IMR-90 (cell line): ENCODE measurements at regions not wholly inside any gene's neighbourhood (a gene's known extent, or its start where the extent isn't known, plus 50 kb on each side); places are given as distances from the start of the nearest gene placed in this dataset.

Experiments
- ATAC-seq: fragments of 200-7000 bp; cut with Tn5 transposase; 2 replicates; pipeline ENCODE4 v1.9.1; 2020; ENCODE audit warnings: low read depth, mild to moderate bottlenecking, moderate library complexity
- BruUV-seq: library from RNA; stranded (reverse); fragments of 400-500 nt; replicated peaks from 2 replicates; lab custom pipeline; 2021; lab: Mats Ljungman, UMichigan
- CTCF ChIA-PET: fragments of 300-600 bp; formaldehyde crosslinking; extraction: SDS; loops from one replicate; lab custom pipeline; 2021; ENCODE audit warnings: antibody characterized with exemption; lab: Yijun Ruan, JAX
- POLR2A ChIA-PET: fragments of 300-600 bp; sonication (Branson Sonifier 250); formaldehyde crosslinking; loops from one replicate; lab custom pipeline; 2022; ENCODE audit warnings: antibody characterized with exemption; ENCODE audit not compliant: unreplicated experiment; lab: Charles Lee
- DNase-seq: peaks from one replicate; pipeline ENCODE4 v3.0.0; 2013
- H2AFZ ChIP-seq: replicated peaks from 2 replicates; pipeline ENCODE3; 2013; ENCODE audit warnings: low read length, mild to moderate bottlenecking; ENCODE audit not compliant: poor library complexity
- H2AK5ac ChIP-seq: 2 replicates; pipeline ENCODE4 v1.6.1; 2013; ENCODE audit warnings: low read depth, low read length, inconsistent platforms
- H2AK9ac ChIP-seq: replicated peaks from 2 replicates; pipeline ENCODE3; 2013; ENCODE audit warnings: mild to moderate bottlenecking, low read depth, low read length, moderate library complexity; ENCODE audit not compliant: poor library complexity
- H2BK120ac ChIP-seq: 2 replicates; pipeline ENCODE4 v1.6.1; 2013; ENCODE audit warnings: low read depth, low read length, inconsistent platforms
- H2BK15ac ChIP-seq: 3 replicates; pipeline ENCODE4 v1.6.1; 2013; ENCODE audit warnings: low read depth, low read length, inconsistent platforms
- H2BK20ac ChIP-seq: 2 replicates; pipeline ENCODE4 v1.6.1; 2013; ENCODE audit warnings: low read depth, mild to moderate bottlenecking, inconsistent platforms, low read length, moderate library complexity
- H2BK5ac ChIP-seq: 2 replicates; pipeline ENCODE4 v1.6.1; 2013; ENCODE audit warnings: mild to moderate bottlenecking, low read depth, low read length, inconsistent platforms; ENCODE audit not compliant: poor library complexity, severe bottlenecking
- H3K14ac ChIP-seq: replicated peaks from 2 replicates; pipeline ENCODE4 v1.6.1; 2013; ENCODE audit warnings: low read depth, low read length, inconsistent platforms
- H3K18ac ChIP-seq: 2 replicates; pipeline ENCODE4 v1.6.1; 2013; ENCODE audit warnings: low read depth, low read length, control low read depth
- H3K23ac ChIP-seq: 2 replicates; pipeline ENCODE4 v1.6.1; 2013; ENCODE audit warnings: low read depth, low read length, inconsistent platforms
- H3K27ac ChIP-seq: 2 replicates; pipeline ENCODE4 v1.5.1; 2013; ENCODE audit warnings: mild to moderate bottlenecking, control low read depth, low read length; ENCODE audit not compliant: insufficient read depth
- H3K27me3 ChIP-seq: 2 replicates; pipeline ENCODE4 v1.6.1; 2013; ENCODE audit warnings: low read length; ENCODE audit not compliant: control insufficient read depth, insufficient read depth
- H3K36me3 ChIP-seq: 2 replicates; pipeline ENCODE4 v1.6.1; 2013; ENCODE audit warnings: low read length, mixed read lengths; ENCODE audit not compliant: control insufficient read depth, insufficient read depth
- H3K4ac ChIP-seq: 2 replicates; pipeline ENCODE4 v1.6.1; 2013; ENCODE audit warnings: low read depth, low read length, inconsistent platforms
- H3K4me1 ChIP-seq: 2 replicates; pipeline ENCODE4 v1.6.1; 2013; ENCODE audit warnings: low read length, mixed read lengths; ENCODE audit not compliant: control insufficient read depth, insufficient read depth
- H3K4me2 ChIP-seq: 2 replicates; pipeline ENCODE4 v1.6.1; 2013; ENCODE audit warnings: low read depth, mild to moderate bottlenecking, control low read depth, low read length, moderate library complexity
- H3K4me3 ChIP-seq: 2 replicates; pipeline ENCODE4 v1.5.1; 2013; ENCODE audit warnings: low read depth, mild to moderate bottlenecking, control low read depth, low read length, moderate library complexity; ENCODE audit not compliant: insufficient read depth
- H3K56ac ChIP-seq: 2 replicates; pipeline ENCODE4 v1.6.1; 2013; ENCODE audit warnings: low read length, inconsistent platforms; ENCODE audit not compliant: insufficient read depth; ENCODE audit errors: extremely low read depth
- H3K79me1 ChIP-seq, 2 experiments: 2 replicates each; pipeline ENCODE4 v1.6.1; 2013; ENCODE audit warnings: low read length in 2 of 2, inconsistent platforms in 1 of 2, low read depth in 1 of 2
- H3K9ac ChIP-seq: 2 replicates; pipeline ENCODE4 v1.6.1; 2013; ENCODE audit warnings: low read depth, low read length, control low read depth
- H3K9me1 ChIP-seq: 2 replicates; pipeline ENCODE4 v1.6.1; 2013; ENCODE audit warnings: low read length, inconsistent platforms; ENCODE audit not compliant: insufficient read depth
- H3K9me3 ChIP-seq: 2 replicates; pipeline ENCODE4 v1.6.1; 2013; ENCODE audit warnings: low read length; ENCODE audit not compliant: control insufficient read depth, insufficient read depth
- H4K20me1 ChIP-seq: 2 replicates; pipeline ENCODE4 v1.6.1; 2013; ENCODE audit warnings: low read length, inconsistent platforms; ENCODE audit not compliant: insufficient read depth
- H4K5ac ChIP-seq: 2 replicates; pipeline ENCODE4 v1.6.1; 2013; ENCODE audit warnings: mild to moderate bottlenecking, low read depth, low read length, control low read depth
- H4K8ac ChIP-seq, 2 experiments: 2 replicates each; pipeline ENCODE4 v1.6.1; 2013; ENCODE audit warnings: low read depth in 2 of 2, low read length in 2 of 2, control low read depth in 1 of 2, inconsistent platforms in 1 of 2
- H4K91ac ChIP-seq: 2 replicates; pipeline ENCODE4 v1.6.1; 2013; ENCODE audit warnings: low read depth, low read length, inconsistent platforms; ENCODE audit not compliant: insufficient read depth
- BHLHE40 ChIP-seq: fragments of 150-350 bp; IDR thresholded peaks from 2 replicates; pipeline ENCODE4 v1.6.1; 2016; ENCODE audit warnings: mild to moderate bottlenecking, low read depth, low read length
- MXI1 ChIP-seq: IDR thresholded peaks from 2 replicates; pipeline ENCODE4 v1.6.1; 2012; ENCODE audit warnings: low read depth, mild to moderate bottlenecking, low read length, moderate library complexity, borderline replicate concordance
- RAD21 ChIP-seq: IDR thresholded peaks from 2 replicates; pipeline ENCODE4 v1.6.1; 2012; ENCODE audit warnings: low read length, improper control_type of control experiment
- WGBS, 2 experiments: methylation state at CpG; one replicate each; pipeline versions ENCODE4 v1.1.5 to v1.1.7; 2013; ENCODE audit warnings: missing lambda C conversion rate in 2 of 2; ENCODE audit not compliant: insufficient read length in 1 of 2; ENCODE audit errors: extremely low coverage in 2 of 2; 5-methylcytosine and 5-hydroxymethylcytosine counted together
- dilution Hi-C: fragments of 300-500 bp; cut with HindIII; formaldehyde crosslinking; loops from one replicate; pipeline ENCODE4 v1.14.3; 2018; ENCODE audit warnings: low sequenced_read_pairs; ENCODE audit not compliant: unreplicated experiment
- in situ Hi-C: fragments of 300-500 bp; cut with MboI; formaldehyde crosslinking; loops from 3 replicates; pipeline ENCODE4 v1.14.3; 2019; ENCODE audit warnings: low sequenced_read_pairs, inconsistent platforms, mixed read lengths
- intact Hi-C: fragments of 100-400 bp; cut with micrococcal nuclease; formaldehyde crosslinking; loops from 2 replicates; pipeline ENCODE4 v1.10.0; 2022

- Histone ChIP-seq H2AFZ (no peak overlapping the region), H2BK120ac (no peak overlapping the region), H4K20me1 (no peaks in the 10 kb centered on the region), H2BK15ac (no peak overlapping the region), H3K14ac (no peak overlapping the region), H3K36me3 (no peaks in the 10 kb centered on the region), H3K4ac (no peak overlapping the region), H3K4me3 (no peak overlapping the region), H3K4me2 (no peak overlapping the region), H3K9me3 (no peaks in the 10 kb centered on the region), H3K9me1 (no peaks in the 10 kb centered on the region), H2BK5ac (no peak overlapping the region), H4K8ac (no peak overlapping the region), H3K27me3 (no peaks in the 10 kb centered on the region), H3K18ac (no peak overlapping the region), H2BK20ac (no peak overlapping the region), H4K91ac (no peak overlapping the region), H3K9ac (no peak overlapping the region), H2AK5ac (no peak overlapping the region), H3K23ac (no peak overlapping the region), H3K4me1 (no peaks in the 10 kb centered on the region), H2AK9ac (no peak overlapping the region), H3K79me1 (no peaks in the 10 kb centered on the region), H3K56ac (no peak overlapping the region), H3K27ac (no peak overlapping the region), H4K5ac (no peak overlapping the region)
- WGBS, 2 experiments, result no CpG with 5 or more reads among the region's 2 CpGs
- ATAC-seq (no peak), DNase-seq (no peak)
- POLR2A ChIA-PET, result no interaction called here
- in situ Hi-C loops, result no loop called here
- BruUV-seq, result no TSS peak
- CTCF ChIA-PET, result no interaction called here
- dilution Hi-C loops, result no loop called here
- intact Hi-C loops, result no loop called here
- no peak for TF ChIP-seq MXI1
- no peak for TF ChIP-seq BHLHE40
- TF ChIP-seq RAD21, result no peak
Measured at GRCh38 chr18:34084635-34085034, 140.1 kb downstream of the NOL4 start.
